ENCODE measurements at regions not wholly inside any gene's neighbourhood (a gene's known extent, or its start where the extent isn't known, plus 50 kb on each side); places are given as distances from the start of the nearest gene placed in this dataset.

- H3K27ac Mint-ChIP-seq = no peak overlapping the region
- no peak for TF ChIP-seq CTCF (IDR thresholded peaks at IDR 0.05)
- no peaks in the 10 kb centered on the region for H3K36me3 Mint-ChIP-seq (ENCODE audit: low read depth)
- H3K27me3 Mint-ChIP-seq (ENCODE audit: insufficient read depth) = no peaks in the 10 kb centered on the region; the same call in 1 of the 2 replicates
- no peak for DNase-seq
- peaks cover 3% of the 10 kb centered on the region; the same call in 1 of the 2 replicates for H3K9me3 Mint-ChIP-seq
- H3K4me1 Mint-ChIP-seq (ENCODE audit: low read depth) = no peaks in the 10 kb centered on the region
- no peak overlapping the region for H3K4me3 Mint-ChIP-seq
These were observed 54.5 kb upstream of the PRICKLE1 start for GRCh38 chr12:42643881-42644579.

- no peaks in the 10 kb centered on the region for H3K4me1 Mint-ChIP-seq (ENCODE audit: low read depth)
- H3K27me3 Mint-ChIP-seq (ENCODE audit: insufficient read depth) = 0 out of 2 replicates have a peak, but pooled peaks cover 2% of the 10 kb centered on the region
- no peak for DNase-seq
- H3K36me3 Mint-ChIP-seq (ENCODE audit: low read depth) = no peaks in the 10 kb centered on the region
- TF ChIP-seq CTCF (IDR thresholded peaks at IDR 0.05) = no peak
- no peak overlapping the region for H3K27ac Mint-ChIP-seq
- peaks cover 3% of the 10 kb centered on the region; the same call in 1 of the 2 replicates for H3K9me3 Mint-ChIP-seq
- no peak overlapping the region for H3K4me3 Mint-ChIP-seq
These were observed 51.8 kb upstream of the PRICKLE1 start for GRCh38 chr12:42641221-42641885.

- DNase-seq = no peak
- Mint-ChIP-seq H3K9me3 (peaks cover 3% of the 10 kb centered on the region; the same call in 1 of the 2 replicates), H3K27me3 (ENCODE audit: insufficient read depth) (0 out of 2 replicates have a peak, but pooled peaks cover 2% of the 10 kb centered on the region), H3K27ac (no peak overlapping the region), H3K36me3 (ENCODE audit: low read depth) (no peaks in the 10 kb centered on the region), H3K4me1 (ENCODE audit: low read depth) (no peaks in the 10 kb centered on the region), H3K4me3 (no peak overlapping the region)
- TF ChIP-seq CTCF (IDR thresholded peaks at IDR 0.05) = no peak
These were observed 50.8 kb upstream of the PRICKLE1 start for GRCh38 chr12:42640391-42640790.

- no peak for TF ChIP-seq CTCF (IDR thresholded peaks at IDR 0.05)
- no peak overlapping the region for H3K4me3 Mint-ChIP-seq
- H3K9me3 Mint-ChIP-seq = peaks cover 3% of the 10 kb centered on the region; the same call in 1 of the 2 replicates
- no peaks in the 10 kb centered on the region for H3K36me3 Mint-ChIP-seq (ENCODE audit: low read depth)
- H3K4me1 Mint-ChIP-seq (ENCODE audit: low read depth) = no peaks in the 10 kb centered on the region
- no peak for DNase-seq
- no peak overlapping the region for H3K27ac Mint-ChIP-seq
- 0 out of 2 replicates have a peak, but pooled peaks cover 2% of the 10 kb centered on the region for H3K27me3 Mint-ChIP-seq (ENCODE audit: insufficient read depth)
These were observed 50.0 kb upstream of the PRICKLE1 start for GRCh38 chr12:42639556-42639955.
